NCI-H2081 (cell line): ENCODE measurements at regions not wholly inside any gene's neighbourhood (a gene's known extent, or its start where the extent isn't known, plus 50 kb on each side); places are given as distances from the start of the nearest gene placed in this dataset.

Experiments used
- DNase-seq, 2 experiments: peaks; one replicate each; lab custom pipeline; 2025; lab: John Stamatoyannopoulos, UW

DNA sequence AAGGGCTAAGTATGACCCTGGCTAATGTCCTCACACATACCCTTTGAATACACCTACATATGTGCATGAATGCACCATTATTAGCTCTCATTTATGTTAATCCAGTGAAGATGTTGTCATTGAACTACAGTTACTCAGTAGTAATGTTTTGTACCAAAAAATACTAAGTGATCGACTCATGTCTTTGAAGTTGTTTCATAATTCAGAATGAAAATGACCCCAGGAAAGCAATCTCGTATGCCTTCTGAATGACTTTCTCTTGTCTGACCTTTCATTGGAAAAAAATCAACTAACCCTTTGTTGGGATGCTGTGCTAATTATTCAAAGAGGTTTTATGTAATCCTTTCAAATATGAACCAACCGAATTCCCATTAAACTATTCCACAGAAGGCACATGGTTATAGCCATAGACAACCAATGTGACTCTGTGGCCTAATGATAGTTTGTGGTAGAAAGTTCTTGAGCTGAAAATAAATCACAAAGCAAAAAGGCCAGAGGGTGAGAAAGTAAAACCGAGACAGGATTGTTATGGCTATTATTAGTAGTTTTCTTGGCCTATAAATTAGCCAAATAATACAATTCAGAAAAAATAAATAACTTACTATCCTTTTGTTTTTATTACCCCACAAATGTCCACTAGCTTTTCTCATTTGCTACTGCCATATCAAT, 86.8 kb upstream of the STARD13 start:
- no peak for DNase-seq

DNA sequence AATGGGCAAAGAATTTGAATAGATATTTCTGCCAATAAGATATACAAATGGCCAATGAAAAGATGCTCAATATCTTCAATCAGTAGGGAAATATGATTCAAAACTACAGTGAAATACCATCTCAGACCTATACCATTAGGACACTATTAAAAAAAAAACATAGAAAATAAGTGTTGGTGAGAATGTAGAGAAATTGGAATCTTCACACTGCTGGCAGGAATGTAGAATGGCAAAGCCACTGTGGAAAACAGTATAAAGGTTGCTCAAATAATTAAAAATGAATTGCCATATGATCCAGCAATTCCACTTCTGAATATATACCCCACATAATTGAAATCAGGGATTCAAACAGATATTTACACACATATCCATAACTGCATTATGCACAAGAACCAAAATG, 88.1 kb upstream of the STARD13 start:
- DNase-seq = no peak

DNA sequence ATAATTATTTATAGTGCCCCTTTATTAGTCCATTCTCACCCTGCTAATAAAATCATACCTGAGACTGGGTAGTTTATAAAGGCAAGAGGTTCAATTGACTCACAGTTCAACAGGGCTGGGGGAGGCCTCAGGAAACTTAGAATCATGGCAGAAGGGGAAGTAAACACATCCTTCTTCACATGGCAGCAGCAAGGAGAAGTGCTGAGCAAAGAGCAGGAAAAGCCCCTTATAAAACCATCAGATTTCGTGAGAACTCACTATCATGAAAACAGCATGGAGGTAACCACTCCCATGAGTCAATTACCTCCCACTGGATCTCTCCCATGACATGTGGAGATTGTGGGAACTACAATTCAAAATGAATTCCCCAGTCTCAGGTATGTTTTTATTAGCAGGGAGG, 89.9 kb upstream of the STARD13 start:
- no peak for DNase-seq

DNA sequence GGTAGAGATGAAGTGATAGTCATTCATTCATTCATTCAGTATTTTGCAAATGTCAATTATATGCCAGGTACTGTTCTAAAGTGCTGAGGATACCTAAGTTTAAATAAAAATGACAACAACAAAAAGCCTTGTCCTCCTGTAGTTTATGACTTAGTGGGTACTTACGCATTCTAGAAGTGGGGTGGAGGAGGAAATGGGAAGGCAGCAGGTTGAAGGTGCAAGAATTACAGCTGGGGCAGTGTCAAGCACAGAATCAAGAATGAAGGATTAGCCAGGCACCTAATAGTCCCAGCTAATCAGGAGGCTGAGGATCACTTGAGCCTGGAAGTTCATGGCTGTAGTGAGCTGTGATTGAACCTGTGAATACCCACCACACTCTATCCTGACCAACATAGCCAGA, 90.7 kb upstream of the STARD13 start:
- DNase-seq = no peak

DNA sequence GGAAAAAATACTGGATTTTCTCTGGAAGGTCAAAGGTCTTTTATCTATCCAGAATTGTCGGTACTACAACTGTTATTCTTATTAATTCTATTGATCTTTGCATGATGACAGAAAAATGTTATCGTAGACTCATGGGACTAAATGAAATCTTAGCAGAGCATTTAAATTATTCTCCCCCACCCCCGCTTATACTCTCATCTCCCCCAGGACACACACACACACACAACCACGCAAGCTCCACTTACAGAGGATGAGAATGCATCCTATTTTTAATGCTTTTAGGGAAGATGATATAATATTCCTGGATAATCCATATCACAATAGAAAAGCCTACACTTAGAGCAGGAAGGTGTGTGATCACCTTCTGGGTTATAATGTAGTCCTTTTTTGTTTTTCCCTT, 91.9 kb upstream of the STARD13 start:
- DNase-seq = no peak

DNA sequence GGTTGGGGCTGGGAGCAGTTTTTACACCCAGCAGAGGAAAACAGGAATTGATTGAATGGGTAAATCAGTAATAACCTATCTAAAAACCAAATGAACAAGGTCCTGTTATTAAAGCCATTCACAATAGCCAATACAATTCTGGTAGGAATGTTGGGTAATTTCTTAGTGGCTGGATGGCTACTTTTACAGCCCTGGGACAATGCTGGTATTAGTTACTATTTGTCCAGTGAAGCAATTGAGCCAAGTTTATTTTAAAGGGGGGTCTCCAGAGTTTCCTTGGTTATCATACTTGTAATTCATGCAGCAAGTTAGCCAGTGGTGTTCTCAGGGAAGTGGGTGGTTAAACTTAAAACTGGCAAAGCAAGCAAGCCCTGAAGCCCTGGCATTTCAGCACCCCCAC, 92.3 kb upstream of the STARD13 start:
- DNase-seq = no peak

DNA sequence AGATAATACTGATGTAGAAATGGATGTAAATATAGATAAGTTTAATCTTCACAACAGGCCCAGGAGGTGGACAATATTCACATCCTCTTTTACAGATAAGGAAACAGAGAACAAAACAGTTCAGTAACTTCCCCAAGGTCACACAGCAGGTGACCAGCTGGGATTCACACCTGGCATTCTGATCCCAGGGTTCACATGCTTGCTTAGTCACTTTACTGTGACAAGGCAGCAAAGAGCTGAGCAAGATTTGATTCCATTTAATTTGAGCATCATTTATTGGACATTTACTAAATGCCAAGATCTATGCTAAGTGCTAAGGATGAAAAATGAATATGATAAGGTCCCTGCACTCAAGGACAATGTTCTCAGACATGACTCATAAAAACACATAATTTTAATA, 94.1 kb upstream of the STARD13 start:
- no peak for DNase-seq

DNA sequence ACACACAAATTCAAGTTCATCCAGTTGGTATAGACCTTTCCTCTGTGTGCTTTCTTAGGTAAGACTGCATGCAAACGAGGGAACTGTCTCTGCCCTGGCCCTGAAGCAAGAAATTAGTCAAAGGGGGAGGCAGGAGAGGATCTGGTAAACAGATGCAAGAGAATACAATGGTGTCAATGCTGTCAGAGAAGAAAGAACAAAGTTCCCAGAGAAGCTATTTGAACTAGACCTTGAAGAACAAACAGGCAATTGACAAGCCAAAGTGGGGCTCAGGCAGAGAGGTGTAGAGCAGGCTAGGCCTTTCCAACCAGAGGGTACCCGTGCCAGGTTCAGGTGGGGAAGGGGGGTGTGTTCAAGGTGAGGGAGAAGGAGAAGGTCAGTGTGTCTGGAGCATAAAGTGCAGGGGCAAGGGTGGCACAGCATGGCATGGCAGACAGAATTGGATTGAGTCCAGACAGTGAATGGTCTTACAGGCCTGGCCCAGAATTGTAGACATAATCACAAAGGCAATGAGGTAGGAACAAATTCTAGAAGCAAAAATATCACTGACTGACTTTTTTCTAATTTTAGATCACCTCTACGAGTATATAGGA, 95.0 kb upstream of the STARD13 start:
- no peak for DNase-seq

DNA sequence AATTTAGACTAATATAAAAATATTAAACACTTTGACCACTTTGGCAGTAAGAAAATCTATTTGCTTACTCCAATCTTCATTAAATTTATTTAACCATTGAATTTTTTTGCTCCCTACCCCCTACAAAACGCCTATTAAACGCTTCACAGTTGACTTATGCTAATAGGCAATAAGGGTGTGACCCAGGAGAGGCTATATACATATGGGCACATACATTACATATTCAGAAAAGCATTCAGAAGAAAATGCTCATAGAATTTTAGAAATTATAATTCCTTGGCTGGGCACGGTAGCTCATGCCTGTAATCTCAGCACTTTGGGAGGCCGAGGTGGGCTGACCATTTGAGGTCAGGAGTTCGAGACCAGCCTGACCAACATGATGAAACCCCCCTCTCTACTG, 95.6 kb upstream of the STARD13 start:
- no peak for DNase-seq

DNA sequence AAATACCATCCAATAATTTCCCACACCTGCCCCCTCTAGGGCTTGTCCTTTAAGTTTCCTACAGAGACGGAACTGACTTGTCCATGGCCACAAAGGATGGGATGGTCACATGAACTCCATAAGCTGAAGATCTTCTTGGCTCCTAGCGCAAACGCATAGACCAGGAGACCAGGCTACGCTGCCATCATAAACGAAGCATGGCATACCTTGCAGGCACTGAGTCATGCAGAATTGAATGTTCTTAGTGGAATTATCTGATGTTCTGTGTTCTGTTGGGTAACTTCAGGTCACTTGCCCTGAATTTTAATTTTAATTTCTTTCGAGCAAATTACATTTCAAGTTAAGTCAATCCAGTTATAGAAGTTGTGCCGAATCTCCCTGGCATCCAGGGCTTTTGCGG, 96.4 kb upstream of the STARD13 start:
- DNase-seq = no peak

DNA sequence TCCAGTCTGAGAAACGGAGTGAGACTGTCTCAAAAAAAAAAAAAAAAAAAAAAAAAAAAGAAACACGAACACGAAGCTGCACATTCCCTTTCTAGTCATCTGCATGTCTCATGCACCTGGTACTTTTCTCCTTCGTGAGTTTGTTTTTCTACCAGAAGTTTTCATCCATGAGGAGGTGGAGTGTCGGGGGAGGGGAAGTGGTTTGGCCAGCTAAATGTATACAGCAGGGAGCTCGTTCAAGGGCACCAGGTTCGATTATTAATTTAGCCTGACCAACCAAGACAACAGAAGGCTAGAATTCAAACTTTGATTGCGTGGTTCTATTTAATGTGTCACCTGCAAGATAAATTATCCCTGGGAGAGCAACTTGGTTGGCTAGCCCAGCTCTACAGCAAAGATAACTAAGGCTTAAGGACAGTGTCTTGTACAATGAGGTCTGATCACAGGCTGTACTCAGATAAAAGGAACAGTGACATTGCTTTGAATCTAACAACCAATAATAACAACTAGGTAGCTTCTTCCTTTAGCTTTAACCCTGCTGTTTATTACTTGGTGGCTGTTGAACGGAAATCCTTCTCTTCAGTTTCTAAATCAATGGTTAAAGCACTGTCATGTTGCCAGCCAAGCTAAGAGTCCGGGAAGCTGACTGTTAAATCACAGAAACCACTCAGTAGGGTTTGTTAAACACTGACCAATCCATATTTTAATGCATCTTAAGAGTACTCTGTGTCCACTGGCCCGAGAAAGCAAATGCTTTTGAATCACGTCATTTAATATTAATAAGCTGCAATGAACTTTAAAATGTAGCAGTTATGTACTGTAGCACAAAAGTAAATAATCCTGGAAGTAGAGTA, 98.4 kb upstream of the STARD13 start:
- no peak for DNase-seq

DNA sequence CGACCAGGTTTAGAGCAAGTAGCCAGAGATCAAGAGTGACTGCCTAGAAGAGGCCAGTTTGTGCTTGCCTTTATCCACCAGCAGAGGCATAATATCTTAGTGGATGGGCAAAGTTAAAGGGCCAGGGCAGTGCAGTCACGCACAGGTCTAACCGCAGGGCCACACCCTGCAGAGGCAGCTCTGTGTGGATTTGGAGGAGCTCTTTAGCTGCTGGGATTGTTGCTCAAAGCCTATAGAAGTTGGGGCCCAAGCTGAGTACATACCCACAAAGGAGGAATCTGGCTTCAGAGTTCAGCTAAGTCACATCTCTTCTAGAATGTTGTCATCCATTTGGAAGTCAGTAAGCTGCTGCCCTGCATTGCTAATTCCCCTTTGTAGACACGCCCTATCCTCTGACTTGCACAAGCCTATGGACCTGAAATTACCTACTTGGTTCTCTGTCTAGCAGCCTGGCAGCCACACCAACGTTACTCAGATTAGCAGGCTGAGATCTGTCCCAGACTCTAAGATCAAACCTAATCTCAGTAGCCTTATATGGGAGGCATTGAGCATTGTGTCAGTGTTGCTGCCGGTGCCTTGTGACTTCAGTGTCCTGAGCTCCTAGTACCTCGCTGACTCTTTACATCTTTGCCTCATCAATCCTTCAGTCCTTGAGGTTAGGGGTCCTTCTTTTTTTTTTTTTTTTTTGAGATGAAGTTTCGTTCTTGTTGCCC, 102.9 kb upstream of the STARD13 start:
- DNase-seq = no peak

DNA sequence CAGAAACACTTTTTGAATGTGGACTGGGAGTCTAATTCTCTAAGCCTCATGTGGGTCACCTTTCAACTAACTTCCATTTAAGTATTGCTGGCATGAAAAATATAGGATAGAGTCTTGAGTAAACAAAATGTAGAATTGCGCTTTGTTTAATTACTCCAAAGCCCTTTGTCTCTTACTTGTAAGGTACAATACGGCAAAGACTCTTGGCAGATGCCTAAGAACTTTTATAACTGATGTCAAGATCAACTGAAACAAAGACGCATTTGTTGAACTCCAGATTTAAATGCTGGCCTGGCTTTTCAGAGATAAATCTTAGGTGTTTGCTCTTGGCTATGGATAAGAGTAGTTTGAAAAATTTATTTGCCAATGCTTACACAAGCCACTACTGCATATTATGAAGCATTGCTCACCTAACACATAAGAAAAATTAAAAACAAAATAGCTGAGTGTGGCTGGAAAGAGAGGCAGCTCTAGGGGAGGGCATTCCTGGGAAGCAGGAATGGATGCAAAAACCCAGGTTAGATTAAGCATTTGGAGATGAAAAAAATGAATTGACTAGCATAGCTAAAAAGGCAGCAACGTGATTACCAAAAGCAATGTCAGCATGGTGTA, 107.3 kb upstream of the STARD13 start:
- DNase-seq = no peak

DNA sequence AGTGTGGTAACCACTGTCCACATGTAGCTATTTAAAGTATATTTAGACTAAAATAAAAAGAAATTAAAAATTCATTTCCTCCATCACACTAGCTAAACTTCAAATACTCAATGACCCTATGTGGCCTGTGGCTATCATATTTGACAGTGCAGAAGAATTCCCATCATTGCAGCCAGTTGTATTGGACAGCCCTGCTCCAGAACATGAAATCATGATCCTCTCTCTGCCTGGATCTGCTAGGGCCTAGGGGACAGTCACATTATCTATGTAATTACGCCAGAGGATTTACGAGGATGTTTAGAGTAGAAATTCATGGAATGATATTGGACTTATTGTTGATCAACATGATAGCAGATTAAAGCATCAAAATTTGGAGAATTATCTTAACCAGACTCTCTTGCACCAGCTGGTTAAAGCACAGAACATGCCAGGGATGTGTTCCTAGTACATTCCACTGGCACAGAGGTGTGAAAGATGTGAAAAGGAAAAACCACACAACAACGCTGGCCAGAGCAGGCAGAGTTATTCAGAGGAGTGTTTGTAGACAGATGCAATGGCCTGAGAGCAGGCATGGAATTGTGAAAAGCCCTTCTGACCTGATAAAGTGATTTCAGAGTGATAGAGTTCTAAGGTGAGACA, 108.9 kb upstream of the STARD13 start:
- no peak for DNase-seq

DNA sequence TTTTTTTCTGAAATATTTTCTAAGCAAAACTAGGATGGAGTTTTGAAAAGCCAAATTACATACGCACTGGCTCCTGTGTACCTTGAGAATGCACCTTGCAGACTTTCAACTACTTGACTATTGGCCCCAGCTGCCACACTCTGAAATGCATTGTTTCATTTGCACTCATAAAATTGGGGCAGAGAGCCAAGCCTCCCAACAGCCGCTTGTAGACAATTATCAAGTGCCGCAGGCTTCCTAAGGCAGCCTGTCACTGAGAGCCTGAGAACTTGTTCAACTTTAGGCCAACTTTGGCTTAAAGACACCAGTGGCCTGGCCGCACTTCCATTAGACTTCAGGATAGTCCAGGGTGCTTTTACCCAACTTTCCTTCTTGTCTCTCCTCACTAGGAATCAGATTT, 115.7 kb upstream of the STARD13 start:
- peak; percentile 20 to 48 for DNase-seq

DNA sequence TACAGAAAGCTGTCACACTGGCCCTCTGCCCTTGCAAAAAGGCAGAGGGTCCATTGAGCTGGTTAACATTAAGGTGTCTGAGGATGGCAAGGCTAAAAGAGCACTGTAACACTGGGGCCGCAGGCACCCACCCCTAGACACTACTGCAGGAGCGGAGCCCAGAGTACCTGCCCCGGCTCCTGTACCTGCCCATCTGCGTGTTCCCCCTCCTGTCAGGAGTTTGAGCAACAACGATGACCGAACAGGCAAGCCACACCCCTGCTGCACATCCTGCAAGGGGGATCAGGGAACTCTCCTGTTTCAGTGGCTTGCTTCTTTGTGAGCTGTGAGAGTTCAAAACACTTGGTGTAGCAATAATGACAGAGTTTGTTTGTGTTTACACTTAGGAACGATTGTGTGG, 117.4 kb upstream of the STARD13 start:
- DNase-seq = no peak

DNA sequence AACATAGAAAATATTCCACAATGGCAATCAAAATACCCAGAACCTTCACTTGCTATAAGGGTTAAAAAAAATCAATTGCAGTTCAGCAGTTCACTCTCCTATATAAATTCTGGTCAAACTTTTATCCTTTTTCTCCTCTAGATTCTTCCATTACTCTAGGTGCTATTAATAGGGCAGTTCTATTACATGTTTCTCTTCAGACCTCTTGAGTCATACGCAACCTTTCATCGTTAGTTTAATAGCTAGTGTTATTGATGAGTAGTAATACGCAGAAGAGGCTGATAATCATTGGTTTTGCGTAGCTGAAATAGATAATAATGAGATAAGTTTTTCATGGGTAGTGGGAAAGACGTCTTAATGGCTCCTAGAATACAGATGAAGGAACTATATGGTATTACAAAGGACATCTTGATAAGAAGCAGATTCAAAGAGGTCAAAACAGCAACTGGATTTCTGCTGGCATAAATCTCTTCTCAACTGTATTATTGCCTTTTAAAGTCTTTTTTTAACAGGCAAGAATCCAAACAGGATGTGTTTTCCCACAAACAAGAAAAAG, 118.3 kb upstream of the STARD13 start:
- no peak for DNase-seq

DNA sequence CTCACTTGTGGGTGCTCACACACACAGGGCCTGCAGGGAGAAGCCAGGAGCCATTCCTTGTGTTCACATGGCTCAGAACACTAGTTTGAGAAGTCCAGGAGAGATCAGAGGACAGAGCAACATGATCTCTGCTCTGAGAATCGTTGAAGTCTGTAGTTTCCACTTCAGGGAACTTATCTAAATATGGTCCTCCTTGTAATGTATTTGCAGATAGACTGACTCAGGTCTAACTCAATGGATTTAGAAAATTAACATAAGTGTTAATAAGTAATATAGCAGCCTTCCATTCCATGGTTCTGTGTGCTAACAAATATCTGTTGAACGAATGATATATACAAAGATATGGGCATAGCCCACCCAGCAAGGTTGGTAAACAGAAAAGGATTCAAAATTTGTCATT, 119.8 kb upstream of the STARD13 start:
- no peak for DNase-seq

DNA sequence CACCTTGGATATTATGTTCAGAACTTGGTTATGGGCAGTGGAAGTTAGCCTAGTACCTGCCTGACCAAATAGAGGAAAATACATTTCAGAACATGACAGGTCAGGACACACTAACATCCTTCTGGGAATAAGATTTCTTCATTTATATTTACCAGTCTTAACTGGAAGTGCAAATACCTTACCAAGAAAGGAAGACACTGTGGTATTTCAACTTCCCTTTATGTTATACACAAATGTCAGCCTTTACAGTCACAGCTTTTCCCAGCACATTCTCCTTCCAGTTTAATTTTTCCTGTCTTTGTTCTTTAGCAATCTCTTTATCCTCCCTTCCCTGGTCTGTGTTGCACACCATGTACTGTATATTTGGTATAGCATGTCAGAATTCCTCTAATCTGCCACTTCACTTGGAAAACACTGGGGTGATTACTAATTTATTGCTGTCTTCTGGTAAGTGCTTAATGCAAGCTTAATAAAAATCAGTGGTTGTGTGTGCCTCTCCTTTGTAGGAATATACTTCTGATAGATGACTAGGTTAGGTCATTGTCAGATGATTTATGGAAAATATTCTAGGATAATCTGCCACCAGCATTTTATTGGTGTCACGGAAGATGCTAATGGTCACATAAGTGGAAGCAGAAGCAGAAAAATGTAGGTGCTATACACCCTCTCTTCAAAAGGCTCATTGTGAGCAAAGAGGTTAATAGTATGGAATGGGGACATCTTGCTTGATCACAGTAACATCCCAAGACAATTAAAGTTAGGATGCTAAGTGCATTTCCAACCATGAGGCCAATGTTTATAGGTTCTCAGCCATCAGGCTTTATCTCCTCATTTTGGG, 124.3 kb upstream of the STARD13 start:
- DNase-seq = no peak

DNA sequence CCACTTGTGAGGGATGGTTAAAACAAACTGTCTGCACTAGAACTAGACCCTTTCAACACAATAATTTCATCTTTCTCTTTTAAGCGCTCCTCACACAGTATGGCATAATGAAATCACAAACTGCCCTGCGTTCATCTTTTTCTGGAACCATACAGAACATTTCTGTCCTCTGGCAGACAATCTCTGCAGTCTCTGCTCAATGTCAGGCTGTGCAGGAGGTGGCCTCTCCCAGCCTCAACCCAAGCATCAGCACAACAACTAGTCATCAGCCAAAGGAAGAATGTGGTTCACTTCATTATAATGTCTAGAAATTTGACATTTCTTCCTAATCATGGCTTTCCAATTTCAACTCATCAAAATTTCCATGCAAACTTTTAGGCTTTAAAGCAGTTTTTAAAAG, 125.1 kb upstream of the STARD13 start:
- no peak for DNase-seq

DNA sequence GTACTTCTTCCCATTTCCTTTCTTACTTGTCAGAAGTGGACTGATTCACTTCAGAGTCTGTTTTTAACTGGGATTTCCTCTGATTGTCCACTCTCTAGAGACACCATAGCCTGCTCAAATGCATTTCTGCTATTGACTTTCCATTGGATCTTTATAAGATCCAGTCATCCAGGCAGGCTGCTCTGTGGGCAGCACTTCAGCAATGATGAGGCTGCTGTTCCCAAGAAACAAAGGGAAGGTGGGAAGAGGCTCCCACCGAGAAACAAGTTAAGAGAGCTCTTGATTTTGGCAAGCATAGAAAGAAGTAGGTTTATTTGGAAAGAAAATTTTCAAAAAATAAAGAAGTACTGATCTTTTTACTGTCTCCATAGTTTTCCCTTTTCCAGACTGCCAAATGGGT, 125.8 kb upstream of the STARD13 start:
- DNase-seq = no peak
